HEK293 (cell line): ENCODE measurements at regions not wholly inside any gene's neighbourhood (a gene's known extent, or its start where the extent isn't known, plus 50 kb on each side); places are given as distances from the start of the nearest gene placed in this dataset.

Experiments used
- CTCF ChIA-PET: fragments of 350-600 bp; formaldehyde crosslinking; extraction: SDS; loops from one replicate; lab custom pipeline; 2021; ENCODE audit warnings: antibody characterized with exemption; lab: Yijun Ruan, JAX
- POLR2A ChIA-PET: fragments of 300-600 bp; formaldehyde crosslinking; extraction: SDS; loops from one replicate; lab custom pipeline; 2020; ENCODE audit warnings: antibody characterized with exemption, inconsistent platforms; lab: Yijun Ruan, JAX
- H3K27ac ChIP-seq: fragments of 200-500 bp; sonication (Bioruptor generic); 2 replicates; pipeline ENCODE4 v1.5.1; 2014; ENCODE audit warnings: low read depth, low read length, control low read depth, inconsistent platforms; ENCODE audit errors: extremely low read depth
- H3K36me3 ChIP-seq, 2 experiments: fragments of 200-500 bp in 1 of 2; sonication (Bioruptor generic) in 1 of 2; 1 replicate in 1 of 2; 2 replicates in 1 of 2; pipeline ENCODE4 v1.5.1; 2014 to 2017; ENCODE audit warnings: inconsistent platforms in 2 of 2, low read length in 2 of 2; ENCODE audit not compliant: control insufficient read depth in 2 of 2, insufficient read depth in 1 of 2
- H3K4me1 ChIP-seq: fragments of 200-500 bp; sonication (Bioruptor generic); 2 replicates; pipeline ENCODE4 v1.5.1; 2014; ENCODE audit warnings: mild to moderate bottlenecking, low read length, inconsistent platforms; ENCODE audit not compliant: control insufficient read depth, insufficient read depth
- H3K4me3 ChIP-seq: 2 replicates; pipeline ENCODE4 v1.5.1; 2011; ENCODE audit warnings: low read depth, mild to moderate bottlenecking, control low read depth, low read length, moderate library complexity
- H3K9me3 ChIP-seq: fragments of 200-500 bp; sonication (Bioruptor generic); 2 replicates; pipeline ENCODE4 v1.5.1; 2014; ENCODE audit warnings: low read depth, low read length, inconsistent platforms; ENCODE audit not compliant: control insufficient read depth, insufficient read depth
- BCL11B ChIP-seq: fragments of 450-650 bp; formaldehyde crosslinking; IDR thresholded peaks from 2 replicates; pipeline ENCODE4 v1.5.1; 2016; ENCODE audit warnings: low read depth, missing biosample characterization, missing genetic modification characterization
- BCL6B ChIP-seq: fragments of 450-650 bp; formaldehyde crosslinking; IDR thresholded peaks from 2 replicates; pipeline ENCODE4 v1.5.1; 2017; ENCODE audit warnings: missing biosample characterization, missing genetic modification characterization
- CTCF ChIP-seq: fragments of 450-650 bp; formaldehyde crosslinking; IDR thresholded peaks from 2 replicates; pipeline ENCODE4 v1.5.1; 2016; ENCODE audit warnings: missing biosample characterization, missing genetic modification characterization
- KLF1 ChIP-seq: fragments of 450-650 bp; formaldehyde crosslinking; IDR thresholded peaks from 2 replicates; pipeline ENCODE4 v1.5.1; 2016; ENCODE audit warnings: missing biosample characterization, missing genetic modification characterization
- KLF9 ChIP-seq: fragments of 450-650 bp; formaldehyde crosslinking; IDR thresholded peaks from 2 replicates; pipeline ENCODE4 v1.5.1; 2016; ENCODE audit warnings: missing biosample characterization, missing genetic modification characterization, low read depth
- RBAK ChIP-seq: fragments of 450-650 bp; formaldehyde crosslinking; IDR thresholded peaks from 2 replicates; pipeline ENCODE4 v1.5.1; 2016; ENCODE audit warnings: missing biosample characterization, missing genetic modification characterization
- SALL2 ChIP-seq: fragments of 450-650 bp; formaldehyde crosslinking; IDR thresholded peaks from 2 replicates; pipeline ENCODE4 v1.5.0; 2017; ENCODE audit warnings: missing biosample characterization, mild to moderate bottlenecking, missing genetic modification characterization, borderline replicate concordance
- TRIM28 ChIP-seq: IDR thresholded peaks from 2 replicates; pipeline ENCODE4 v1.6.1; 2011; ENCODE audit warnings: low read length, control low read depth, borderline replicate concordance
- ZNF138 ChIP-seq: fragments of 450-650 bp; formaldehyde crosslinking; IDR thresholded peaks from 2 replicates; pipeline ENCODE4 v1.5.1; 2016; ENCODE audit warnings: missing biosample characterization, missing genetic modification characterization, borderline replicate concordance
- ZNF157 ChIP-seq: fragments of 450-650 bp; formaldehyde crosslinking; IDR thresholded peaks from 2 replicates; pipeline ENCODE4 v1.5.1; 2016; ENCODE audit warnings: missing biosample characterization, missing genetic modification characterization
- ZNF274 ChIP-seq, 2 experiments: fragments of 200-500 bp in 1 of 2; fragments of 450-650 bp in 1 of 2; sonication (Bioruptor generic) in 1 of 2; formaldehyde crosslinking in 1 of 2; IDR thresholded peaks; 2 replicates each; pipeline versions ENCODE4 v1.5.1 to v1.6.1; 2014 to 2016; ENCODE audit warnings: borderline replicate concordance in 1 of 2, inconsistent platforms in 1 of 2, low read length in 1 of 2, missing biosample characterization in 1 of 2, missing genetic modification characterization in 1 of 2
- ZNF324 ChIP-seq: fragments of 450-650 bp; formaldehyde crosslinking; IDR thresholded peaks from 2 replicates; pipeline ENCODE4 v1.5.1; 2016; ENCODE audit warnings: missing biosample characterization, missing genetic modification characterization
- ZNF658 ChIP-seq: fragments of 450-650 bp; formaldehyde crosslinking; IDR thresholded peaks from 2 replicates; pipeline ENCODE4; 2016; ENCODE audit warnings: missing biosample characterization, missing genetic modification characterization
- ZNF768 ChIP-seq: fragments of 450-650 bp; formaldehyde crosslinking; IDR thresholded peaks from 2 replicates; pipeline ENCODE4 v1.5.1; 2018; ENCODE audit warnings: missing biosample characterization, mild to moderate bottlenecking, missing genetic modification characterization
- ZSCAN30 ChIP-seq: fragments of 450-650 bp; IDR thresholded peaks from 2 replicates; pipeline ENCODE4 v1.5.1; 2018; ENCODE audit warnings: missing biosample characterization, mild to moderate bottlenecking, missing genetic modification characterization, moderate library complexity
- TF ChIP-seq, protein P1 (sequence below): fragments of 450-650 bp; formaldehyde crosslinking; IDR thresholded peaks from 2 replicates; pipeline ENCODE4 v1.5.1; 2017; ENCODE audit warnings: missing biosample characterization, missing genetic modification characterization
- TF ChIP-seq, protein P2 (sequence below): fragments of 450-650 bp; formaldehyde crosslinking; IDR thresholded peaks from 2 replicates; pipeline ENCODE4 v1.5.1; 2016; ENCODE audit warnings: missing biosample characterization, missing genetic modification characterization
- TF ChIP-seq, protein P3 (sequence below): fragments of 450-650 bp; formaldehyde crosslinking; IDR thresholded peaks from 2 replicates; pipeline ENCODE4 v1.5.0; 2017; ENCODE audit warnings: missing biosample characterization, missing genetic modification characterization, borderline replicate concordance
- TF ChIP-seq, protein P4 (sequence below): fragments of 450-650 bp; formaldehyde crosslinking; IDR thresholded peaks from 2 replicates; pipeline ENCODE4 v1.5.1; 2016; ENCODE audit warnings: missing biosample characterization, missing genetic modification characterization

GRCh38 chr18:22689712-22690111, 243.4 kb upstream of the RBBP8 start:
- ChIA-PET CTCF (interaction anchor here (0.6 to 4.7 kb wide), 2 partner anchors 15 to 42 kb away, joined by 3 to 27 read pairs; no protein-coding TSS in a partner anchor), POLR2A (no interaction called here)
- H3K4me1 ChIP-seq = peaks cover 12% of the 10 kb centered on the region
- H3K36me3 ChIP-seq = no peaks in the 10 kb centered on the region
- H3K9me3 ChIP-seq = no peaks in the 10 kb centered on the region
- H3K4me3 ChIP-seq = no peak overlapping the region
- TF ChIP-seq ZNF658 (tag by site-specific recombination) (no peak), CTCF (no peak), ZNF157 (tag by site-specific recombination) (no peak), KLF9 (tag by site-specific recombination) (no peak), KLF1 (tag by site-specific recombination) (no peak), ZNF274 (IDR thresholded peaks at IDR 0.05; ENCODE audit: low read length) (no peak), ZNF274 (tag by site-specific recombination; IDR thresholded peaks at IDR 0.05; ENCODE audit: borderline replicate concordance) (no peak), TRIM28 (no peak)
- no peak overlapping the region for H3K27ac ChIP-seq

- no peaks in the 10 kb centered on the region for H3K9me3 ChIP-seq
- H3K36me3 ChIP-seq = no peaks in the 10 kb centered on the region
- TF ChIP-seq, protein P1, sequence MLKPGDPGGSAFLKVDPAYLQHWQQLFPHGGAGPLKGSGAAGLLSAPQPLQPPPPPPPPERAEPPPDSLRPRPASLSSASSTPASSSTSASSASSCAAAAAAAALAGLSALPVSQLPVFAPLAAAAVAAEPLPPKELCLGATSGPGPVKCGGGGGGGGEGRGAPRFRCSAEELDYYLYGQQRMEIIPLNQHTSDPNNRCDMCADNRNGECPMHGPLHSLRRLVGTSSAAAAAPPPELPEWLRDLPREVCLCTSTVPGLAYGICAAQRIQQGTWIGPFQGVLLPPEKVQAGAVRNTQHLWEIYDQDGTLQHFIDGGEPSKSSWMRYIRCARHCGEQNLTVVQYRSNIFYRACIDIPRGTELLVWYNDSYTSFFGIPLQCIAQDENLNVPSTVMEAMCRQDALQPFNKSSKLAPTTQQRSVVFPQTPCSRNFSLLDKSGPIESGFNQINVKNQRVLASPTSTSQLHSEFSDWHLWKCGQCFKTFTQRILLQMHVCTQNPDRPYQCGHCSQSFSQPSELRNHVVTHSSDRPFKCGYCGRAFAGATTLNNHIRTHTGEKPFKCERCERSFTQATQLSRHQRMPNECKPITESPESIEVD (tag by site-specific recombination) = no peak
- TF ChIP-seq, protein P2, sequence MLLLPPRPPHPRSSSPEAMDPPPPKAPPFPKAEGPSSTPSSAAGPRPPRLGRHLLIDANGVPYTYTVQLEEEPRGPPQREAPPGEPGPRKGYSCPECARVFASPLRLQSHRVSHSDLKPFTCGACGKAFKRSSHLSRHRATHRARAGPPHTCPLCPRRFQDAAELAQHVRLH (tag by site-specific recombination) = no peak
- no peak for TF ChIP-seq SALL2 (tag by site-specific recombination)
- TF ChIP-seq, protein P3, sequence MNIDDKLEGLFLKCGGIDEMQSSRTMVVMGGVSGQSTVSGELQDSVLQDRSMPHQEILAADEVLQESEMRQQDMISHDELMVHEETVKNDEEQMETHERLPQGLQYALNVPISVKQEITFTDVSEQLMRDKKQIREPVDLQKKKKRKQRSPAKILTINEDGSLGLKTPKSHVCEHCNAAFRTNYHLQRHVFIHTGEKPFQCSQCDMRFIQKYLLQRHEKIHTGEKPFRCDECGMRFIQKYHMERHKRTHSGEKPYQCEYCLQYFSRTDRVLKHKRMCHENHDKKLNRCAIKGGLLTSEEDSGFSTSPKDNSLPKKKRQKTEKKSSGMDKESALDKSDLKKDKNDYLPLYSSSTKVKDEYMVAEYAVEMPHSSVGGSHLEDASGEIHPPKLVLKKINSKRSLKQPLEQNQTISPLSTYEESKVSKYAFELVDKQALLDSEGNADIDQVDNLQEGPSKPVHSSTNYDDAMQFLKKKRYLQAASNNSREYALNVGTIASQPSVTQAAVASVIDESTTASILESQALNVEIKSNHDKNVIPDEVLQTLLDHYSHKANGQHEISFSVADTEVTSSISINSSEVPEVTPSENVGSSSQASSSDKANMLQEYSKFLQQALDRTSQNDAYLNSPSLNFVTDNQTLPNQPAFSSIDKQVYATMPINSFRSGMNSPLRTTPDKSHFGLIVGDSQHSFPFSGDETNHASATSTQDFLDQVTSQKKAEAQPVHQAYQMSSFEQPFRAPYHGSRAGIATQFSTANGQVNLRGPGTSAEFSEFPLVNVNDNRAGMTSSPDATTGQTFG (tag by site-specific recombination) = no peak
- no peak for TF ChIP-seq ZNF324 (tag by site-specific recombination)
- TF ChIP-seq RBAK (tag by site-specific recombination) = no peak
- TF ChIP-seq ZNF138 (tag by site-specific recombination) = no peak
- no peak for TF ChIP-seq ZNF658 (tag by site-specific recombination)
- TF ChIP-seq ZNF768 (tag by site-specific recombination) = no peak
- TF ChIP-seq BCL11B (tag by site-specific recombination) = no peak
- TF ChIP-seq BCL6B = no peak
- TF ChIP-seq, protein P4, sequence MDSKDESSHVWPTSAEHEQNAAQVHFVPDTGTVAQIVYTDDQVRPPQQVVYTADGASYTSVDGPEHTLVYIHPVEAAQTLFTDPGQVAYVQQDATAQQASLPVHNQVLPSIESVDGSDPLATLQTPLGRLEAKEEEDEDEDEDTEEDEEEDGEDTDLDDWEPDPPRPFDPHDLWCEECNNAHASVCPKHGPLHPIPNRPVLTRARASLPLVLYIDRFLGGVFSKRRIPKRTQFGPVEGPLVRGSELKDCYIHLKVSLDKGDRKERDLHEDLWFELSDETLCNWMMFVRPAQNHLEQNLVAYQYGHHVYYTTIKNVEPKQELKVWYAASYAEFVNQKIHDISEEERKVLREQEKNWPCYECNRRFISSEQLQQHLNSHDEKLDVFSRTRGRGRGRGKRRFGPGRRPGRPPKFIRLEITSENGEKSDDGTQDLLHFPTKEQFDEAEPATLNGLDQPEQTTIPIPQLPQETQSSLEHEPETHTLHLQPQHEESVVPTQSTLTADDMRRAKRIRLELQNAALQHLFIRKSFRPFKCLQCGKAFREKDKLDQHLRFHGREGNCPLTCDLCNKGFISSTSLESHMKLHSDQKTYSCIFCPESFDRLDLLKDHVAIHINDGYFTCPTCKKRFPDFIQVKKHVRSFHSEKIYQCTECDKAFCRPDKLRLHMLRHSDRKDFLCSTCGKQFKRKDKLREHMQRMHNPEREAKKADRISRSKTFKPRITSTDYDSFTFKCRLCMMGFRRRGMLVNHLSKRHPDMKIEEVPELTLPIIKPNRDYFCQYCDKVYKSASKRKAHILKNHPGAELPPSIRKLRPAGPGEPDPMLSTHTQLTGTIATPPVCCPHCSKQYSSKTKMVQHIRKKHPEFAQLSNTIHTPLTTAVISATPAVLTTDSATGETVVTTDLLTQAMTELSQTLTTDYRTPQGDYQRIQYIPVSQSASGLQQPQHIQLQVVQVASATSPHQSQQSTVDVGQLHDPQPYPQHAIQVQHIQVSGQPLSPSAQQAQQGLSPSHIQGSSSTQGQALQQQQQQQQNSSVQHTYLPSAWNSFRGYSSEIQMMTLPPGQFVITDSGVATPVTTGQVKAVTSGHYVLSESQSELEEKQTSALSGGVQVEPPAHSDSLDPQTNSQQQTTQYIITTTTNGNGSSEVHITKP (tag by site-specific recombination) = no peak
- no peak for TF ChIP-seq ZSCAN30 (tag by site-specific recombination)
- POLR2A ChIA-PET = no interaction called here
- CTCF ChIA-PET = interaction anchor here (4.7 kb wide), 1 partner anchor 14 kb away, joined by 27 read pairs; no protein-coding TSS in a partner anchor
- peaks cover 16% of the 10 kb centered on the region for H3K4me1 ChIP-seq
- no peak overlapping the region for H3K27ac ChIP-seq
- no peak overlapping the region for H3K4me3 ChIP-seq
Measured at GRCh38 chr18:22690556-22690955, 242.6 kb upstream of the RBBP8 start.
